Osteoblast (primary cell): ENCODE measurements at regions not wholly inside any gene's neighbourhood (a gene's known extent, or its start where the extent isn't known, plus 50 kb on each side); places are given as distances from the start of the nearest gene placed in this dataset.
"Not testable (repeated sequence)": the region's sequence is repeated elsewhere in the genome, so short reads cannot be mapped to it uniquely, and the experiment has no call there.

Experiments
- DNase-seq: peaks from one replicate; pipeline ENCODE4 v3.0.0; 2011; ENCODE audit warnings: low spot score, mixed read lengths; ENCODE audit not compliant: insufficient read length; ENCODE audit errors: missing footprints
- H2AFZ ChIP-seq: 2 replicates; pipeline ENCODE4 v1.6.0; 2011; ENCODE audit warnings: mild to moderate bottlenecking, low read length
- H3K27ac ChIP-seq: 2 replicates; pipeline ENCODE4 v1.5.1; 2011; ENCODE audit warnings: mild to moderate bottlenecking, low read depth, low read length, moderate library complexity
- H3K27me3 ChIP-seq: 2 replicates; pipeline ENCODE4 v1.6.0; 2012; ENCODE audit warnings: mild to moderate bottlenecking, control low read depth, inconsistent platforms, low read length, moderate library complexity; ENCODE audit not compliant: insufficient read depth
- H3K36me3 ChIP-seq: 2 replicates; pipeline ENCODE4 v1.5.1; 2011; ENCODE audit warnings: mild to moderate bottlenecking, low read length, control low read depth, moderate library complexity; ENCODE audit not compliant: insufficient read depth
- H3K4me1 ChIP-seq: 2 replicates; pipeline ENCODE4 v1.5.1; 2011; ENCODE audit warnings: mild to moderate bottlenecking, low read length, control low read depth, moderate library complexity; ENCODE audit not compliant: insufficient read depth
- H3K4me2 ChIP-seq: 2 replicates; pipeline ENCODE4 v1.6.0; 2011; ENCODE audit warnings: mild to moderate bottlenecking, low read length; ENCODE audit not compliant: insufficient read depth
- H3K4me3 ChIP-seq: fragments of 200-600 bp; sonication (generic); 3 replicates; pipeline ENCODE4 v1.5.1; 2012; ENCODE audit warnings: mild to moderate bottlenecking, low read length, inconsistent platforms; ENCODE audit not compliant: insufficient read depth
- H3K79me2 ChIP-seq: 2 replicates; pipeline ENCODE4 v1.6.0; 2012; ENCODE audit warnings: mild to moderate bottlenecking, low read length, control low read depth, inconsistent platforms; ENCODE audit not compliant: insufficient read depth
- H3K9me3 ChIP-seq: 2 replicates; pipeline ENCODE4 v1.5.1; 2011; ENCODE audit warnings: low read depth, low read length, control low read depth
- H4K20me1 ChIP-seq: 2 replicates; pipeline ENCODE4 v1.6.0; 2012; ENCODE audit warnings: mild to moderate bottlenecking, low read length, control low read depth; ENCODE audit not compliant: insufficient read depth
- TF ChIP-seq, protein P1 (sequence below): IDR thresholded peaks from 2 replicates; pipeline ENCODE4 v1.5.1; 2011; ENCODE audit warnings: mild to moderate bottlenecking, low read depth, low read length, moderate library complexity; ENCODE audit errors: extremely low read depth

DNA sequence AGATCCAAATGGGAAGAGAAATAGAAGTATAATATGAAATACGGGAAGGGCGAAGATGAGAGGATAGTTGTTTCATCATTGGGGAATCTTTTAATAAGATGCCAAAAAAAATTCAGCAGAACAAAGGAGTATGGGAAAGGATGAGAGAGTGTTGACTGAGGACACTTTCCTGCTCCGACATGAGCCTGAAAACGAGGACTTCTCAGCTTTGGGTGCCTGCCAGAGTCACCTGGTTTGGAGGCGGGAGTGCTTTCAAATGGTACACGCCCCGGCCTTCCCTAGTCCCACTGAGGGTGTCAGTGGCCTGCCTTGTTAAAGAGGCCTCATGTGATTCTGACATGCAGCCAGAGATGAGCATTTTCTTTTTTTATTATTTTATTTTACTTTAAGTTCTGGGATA is 250.9 kb downstream of the ANKRD60 start:
- Histone ChIP-seq H4K20me1 (no peaks in the 10 kb centered on the region), H3K9me3 (no peaks in the 10 kb centered on the region), H2AFZ (peak overlapping the region; percentile 29), H3K4me3 (no peak overlapping the region), H3K27ac (no peak overlapping the region), H3K4me2 (peak overlapping the region; percentile 4), H3K36me3 (no peaks in the 10 kb centered on the region), H3K27me3 (no peaks in the 10 kb centered on the region), H3K79me2 (no peaks in the 10 kb centered on the region), H3K4me1 (peaks cover 6% of the 10 kb centered on the region)
- TF ChIP-seq, protein P1, sequence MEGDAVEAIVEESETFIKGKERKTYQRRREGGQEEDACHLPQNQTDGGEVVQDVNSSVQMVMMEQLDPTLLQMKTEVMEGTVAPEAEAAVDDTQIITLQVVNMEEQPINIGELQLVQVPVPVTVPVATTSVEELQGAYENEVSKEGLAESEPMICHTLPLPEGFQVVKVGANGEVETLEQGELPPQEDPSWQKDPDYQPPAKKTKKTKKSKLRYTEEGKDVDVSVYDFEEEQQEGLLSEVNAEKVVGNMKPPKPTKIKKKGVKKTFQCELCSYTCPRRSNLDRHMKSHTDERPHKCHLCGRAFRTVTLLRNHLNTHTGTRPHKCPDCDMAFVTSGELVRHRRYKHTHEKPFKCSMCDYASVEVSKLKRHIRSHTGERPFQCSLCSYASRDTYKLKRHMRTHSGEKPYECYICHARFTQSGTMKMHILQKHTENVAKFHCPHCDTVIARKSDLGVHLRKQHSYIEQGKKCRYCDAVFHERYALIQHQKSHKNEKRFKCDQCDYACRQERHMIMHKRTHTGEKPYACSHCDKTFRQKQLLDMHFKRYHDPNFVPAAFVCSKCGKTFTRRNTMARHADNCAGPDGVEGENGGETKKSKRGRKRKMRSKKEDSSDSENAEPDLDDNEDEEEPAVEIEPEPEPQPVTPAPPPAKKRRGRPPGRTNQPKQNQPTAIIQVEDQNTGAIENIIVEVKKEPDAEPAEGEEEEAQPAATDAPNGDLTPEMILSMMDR: no peak
- DNase-seq: no peak

DNA sequence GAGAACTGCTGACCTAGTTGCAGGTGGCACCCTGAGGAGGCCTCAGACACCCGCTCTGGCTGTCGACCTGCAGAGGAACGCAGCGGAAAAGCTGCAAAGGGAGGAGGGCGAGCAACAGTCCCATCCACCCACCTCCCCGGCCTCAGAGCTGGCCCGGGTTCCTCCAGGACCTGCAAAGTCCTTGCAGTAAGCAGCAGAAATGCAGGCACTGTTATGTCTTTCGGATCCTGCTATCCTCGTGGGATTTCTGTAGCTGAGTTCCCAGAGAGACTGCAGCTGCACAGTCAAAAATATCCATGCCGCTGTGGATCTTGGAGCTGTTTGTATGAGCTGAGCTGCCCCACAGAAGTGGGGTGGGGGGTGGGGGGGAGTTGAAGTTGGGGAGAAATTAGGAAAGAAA is 251.3 kb downstream of the ANKRD60 start:
- Histone ChIP-seq H3K79me2 (no peaks in the 10 kb centered on the region), H4K20me1 (no peaks in the 10 kb centered on the region), H3K4me2 (peak overlapping the region; percentile 4), H3K27ac (no peak overlapping the region), H3K27me3 (no peaks in the 10 kb centered on the region), H3K36me3 (no peaks in the 10 kb centered on the region), H3K9me3 (no peaks in the 10 kb centered on the region), H3K4me1 (peaks cover 6% of the 10 kb centered on the region), H3K4me3 (no peak overlapping the region), H2AFZ (no peak overlapping the region)
- TF ChIP-seq, protein P1: no peak
- no peak for DNase-seq

DNA sequence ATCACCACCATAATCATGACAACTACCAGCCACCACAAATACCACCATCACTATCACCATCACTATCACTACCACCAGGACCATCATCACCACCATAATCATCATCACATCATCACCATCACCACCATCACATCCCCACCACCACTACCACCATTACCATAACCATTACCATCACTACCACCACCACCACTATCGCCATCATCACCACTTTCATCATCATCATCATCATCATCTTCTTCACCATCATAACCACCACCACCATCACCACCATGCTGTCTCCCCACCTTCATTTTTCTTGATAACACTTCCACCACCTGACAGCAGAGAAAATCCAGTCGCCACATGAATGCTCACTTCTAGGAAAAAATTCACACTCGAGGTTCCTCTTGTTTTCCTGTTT is 253.6 kb downstream of the ANKRD60 start:
- H3K4me1 ChIP-seq: peaks cover 6% of the 10 kb centered on the region
- H3K36me3 ChIP-seq: no peaks in the 10 kb centered on the region
- no peaks in the 10 kb centered on the region for H3K9me3 ChIP-seq
- H3K27ac ChIP-seq: no peak overlapping the region
- no peak overlapping the region for H3K4me3 ChIP-seq
- H2AFZ ChIP-seq: no peak overlapping the region
- DNase-seq: no peak
- H3K27me3 ChIP-seq: no peaks in the 10 kb centered on the region
- H3K4me2 ChIP-seq: no peak overlapping the region
- TF ChIP-seq, protein P1: no peak
- no peaks in the 10 kb centered on the region for H3K79me2 ChIP-seq
- no peaks in the 10 kb centered on the region for H4K20me1 ChIP-seq

DNA sequence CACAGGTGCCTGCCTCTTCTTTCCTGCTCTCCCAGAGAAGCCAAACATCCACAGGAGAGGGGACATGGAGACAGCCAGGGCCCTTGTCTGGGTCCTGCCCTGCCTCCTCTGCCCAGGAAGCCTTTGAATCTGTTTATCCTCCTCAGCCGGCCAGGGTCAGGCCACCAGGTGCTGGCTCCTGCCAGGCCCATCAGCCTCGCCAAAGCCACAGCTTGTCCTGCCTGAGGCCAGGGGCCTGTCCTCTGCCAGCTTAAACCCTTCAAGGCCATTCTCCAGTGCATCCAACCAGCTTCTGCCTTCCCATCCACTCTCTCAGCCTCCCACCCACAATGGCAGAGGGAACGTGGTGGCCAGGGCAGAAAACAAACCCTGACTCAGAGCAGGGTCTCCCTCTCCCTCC is 254.6 kb downstream of the ANKRD60 start:
- no peaks in the 10 kb centered on the region for H3K36me3 ChIP-seq
- no peak overlapping the region for H2AFZ ChIP-seq
- no peaks in the 10 kb centered on the region for H4K20me1 ChIP-seq
- H3K4me1 ChIP-seq: peaks cover 6% of the 10 kb centered on the region
- no peaks in the 10 kb centered on the region for H3K27me3 ChIP-seq
- no peak overlapping the region for H3K27ac ChIP-seq
- H3K79me2 ChIP-seq: no peaks in the 10 kb centered on the region
- TF ChIP-seq, protein P1: no peak
- no peaks in the 10 kb centered on the region for H3K9me3 ChIP-seq
- DNase-seq: no peak
- no peak overlapping the region for H3K4me2 ChIP-seq
- H3K4me3 ChIP-seq: no peak overlapping the region

DNA sequence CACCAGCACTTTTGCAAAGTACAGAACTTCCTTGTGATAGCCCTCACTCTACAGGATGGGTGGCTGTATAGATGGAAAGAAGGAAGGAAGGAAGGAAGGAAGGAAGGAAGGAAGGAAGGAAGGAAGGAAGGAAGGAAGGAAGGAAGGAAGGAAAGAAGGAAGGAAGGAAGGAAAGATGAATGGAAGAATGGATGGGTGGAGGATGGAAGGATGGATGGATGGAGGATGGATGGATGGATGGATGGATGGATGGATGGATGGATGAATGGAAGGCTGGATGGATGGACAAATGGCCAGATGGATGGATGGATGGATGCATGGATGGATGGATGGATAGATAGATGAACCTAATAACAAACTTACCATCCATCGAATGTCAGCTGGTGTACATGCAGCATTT is 256.9 kb downstream of the ANKRD60 start:
- H3K4me2 ChIP-seq, H2AFZ ChIP-seq, H4K20me1 ChIP-seq, H3K79me2 ChIP-seq, H3K4me1 ChIP-seq, H3K9me3 ChIP-seq, DNase-seq, H3K27ac ChIP-seq, H3K36me3 ChIP-seq, H3K27me3 ChIP-seq, H3K4me3 ChIP-seq: not testable (repeated sequence)
